ENCODE measurements at regions not wholly inside any gene's neighbourhood (a gene's known extent, or its start where the extent isn't known, plus 50 kb on each side); places are given as distances from the start of the nearest gene placed in this dataset.

GRCh38 chr12:107610021-107610859, 75.4 kb upstream of the PWP1 start:
- H3K36me3 ChIP-seq: no peaks in the 10 kb centered on the region
- H3K9me3 ChIP-seq: no peaks in the 10 kb centered on the region
- H3K4me1 ChIP-seq: no peaks in the 10 kb centered on the region
- no peak overlapping the region for H3K4me3 ChIP-seq
- intact Hi-C loops (cut with DNase I): no loop called here
- H3K27ac ChIP-seq: no peak overlapping the region
- TF ChIP-seq CTCF (IDR thresholded peaks at IDR 0.05): peak; percentile 13 to 36
- DNase-seq (peak in 1 of 4 donors; percentile 43), ATAC-seq (peak; percentile 45)
- no peaks in the 10 kb centered on the region for H3K27me3 ChIP-seq

DNA sequence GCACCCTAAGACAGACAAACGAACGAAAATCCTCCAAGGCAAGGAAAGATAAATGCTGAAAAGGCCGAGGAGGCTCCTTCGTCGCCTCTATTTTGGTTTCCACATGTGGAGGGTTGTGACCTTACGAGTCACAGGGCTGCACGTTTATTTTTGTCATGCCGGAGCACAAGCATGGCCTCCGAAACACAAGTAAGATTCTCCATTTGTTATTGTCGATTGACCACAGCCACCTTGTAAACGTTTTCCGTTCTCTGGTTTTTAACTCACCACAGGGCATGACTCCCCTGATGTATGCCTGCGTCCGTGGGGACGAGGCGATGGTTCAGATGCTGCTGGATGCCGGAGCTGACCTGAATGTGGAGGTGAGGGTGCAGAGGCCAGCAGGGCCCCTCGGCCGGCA, 73.1 kb upstream of the PWP1 start:
- intact Hi-C loops (cut with DNase I): no loop called here
- DNase-seq: no peak

DNA sequence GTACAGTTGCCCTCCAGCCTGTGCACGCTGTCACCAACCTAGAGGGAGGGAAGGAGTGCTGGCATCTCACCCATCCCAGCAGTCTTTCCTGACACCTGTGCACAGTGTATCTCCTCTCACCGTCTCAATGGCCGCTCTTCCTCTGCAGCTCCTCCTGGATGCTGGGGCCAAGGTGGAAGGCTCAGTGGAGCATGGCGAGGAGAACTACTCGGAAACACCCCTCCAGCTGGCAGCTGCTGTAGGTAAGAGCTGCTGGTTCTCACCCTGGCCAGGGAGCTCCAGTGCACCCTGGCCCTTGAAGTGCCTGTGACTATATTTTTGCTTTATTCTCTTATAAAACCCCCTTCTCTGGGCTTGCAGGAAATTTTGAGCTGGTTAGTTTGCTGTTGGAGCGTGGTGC, 68.7 kb upstream of the PWP1 start:
- intact Hi-C loops (cut with DNase I): no loop called here
- Histone ChIP-seq H3K27ac (no peak overlapping the region), H3K4me3 (no peak overlapping the region), H3K4me1 (no peaks in the 10 kb centered on the region), H3K36me3 (no peaks in the 10 kb centered on the region), H3K27me3 (no peaks in the 10 kb centered on the region), H3K9me3 (no peaks in the 10 kb centered on the region)
- no peak for TF ChIP-seq CTCF (IDR thresholded peaks at IDR 0.05)
- ATAC-seq: no peak
- DNase-seq: no peak

More for the DNA sequence above, 73.1 kb upstream of the PWP1 start:
- no peak for ATAC-seq
- Histone ChIP-seq H3K4me3 (no peak overlapping the region), H3K27me3 (no peaks in the 10 kb centered on the region), H3K27ac (no peak overlapping the region), H3K4me1 (no peaks in the 10 kb centered on the region), H3K9me3 (no peaks in the 10 kb centered on the region), H3K36me3 (no peaks in the 10 kb centered on the region)
- TF ChIP-seq CTCF (IDR thresholded peaks at IDR 0.05): no peak

- Histone ChIP-seq H3K27me3 (no peaks in the 10 kb centered on the region), H3K9me3 (no peaks in the 10 kb centered on the region), H3K4me3 (no peak overlapping the region), H3K27ac (no peak overlapping the region), H3K4me1 (no peaks in the 10 kb centered on the region), H3K36me3 (no peaks in the 10 kb centered on the region)
- DNase-seq: no peak
- no peak for ATAC-seq
- intact Hi-C loops (cut with DNase I): no loop called here
- TF ChIP-seq CTCF (IDR thresholded peaks at IDR 0.05): no peak
These were observed 67.5 kb upstream of the PWP1 start for GRCh38 chr12:107618106-107618505.

- DNase-seq (no peak), ATAC-seq (no peak)
- no peak overlapping the region for H3K27ac ChIP-seq
- no peaks in the 10 kb centered on the region for H3K27me3 ChIP-seq
- TF ChIP-seq CTCF (IDR thresholded peaks at IDR 0.05): no peak
- intact Hi-C loops (cut with DNase I): no loop called here
- H3K4me3 ChIP-seq: no peak overlapping the region
- no peaks in the 10 kb centered on the region for H3K4me1 ChIP-seq
- no peaks in the 10 kb centered on the region for H3K36me3 ChIP-seq
- peaks cover 0 to 3% of the 10 kb centered on the region in 2 donors for H3K9me3 ChIP-seq
These were observed 65.8 kb upstream of the PWP1 start for GRCh38 chr12:107619831-107620230.

All from left lung (tissue), 4 donors.